Activated naive CD4-positive, alpha-beta T cell treated with anti-CD3 and anti-CD28 coated beads, Interleukin-2, amount 50 U/mL, for 72 hours (primary cell): ENCODE measurements at regions not wholly inside any gene's neighbourhood (a gene's known extent, or its start where the extent isn't known, plus 50 kb on each side); places are given as distances from the start of the nearest gene placed in this dataset.
"Not testable (repeated sequence)": the region's sequence is repeated elsewhere in the genome, so short reads cannot be mapped to it uniquely, and the experiment has no call there.

Experiments
- ATAC-seq, 2 donors: fragments of 150-1000 bp; cut with Tn5 transposase; 2 replicates each; pipeline ENCODE4 v1.10.0; 2021; ENCODE audit warnings: mild to moderate bottlenecking in 2 of 2, moderate library complexity in 2 of 2
- DNase-seq, 2 donors: peaks; one replicate each; pipeline ENCODE4 v3.0.0; 2021 to 2022; ENCODE audit warnings: low spot score in 2 of 2
- H3K27ac Mint-ChIP-seq, 2 donors: one replicate each; pipeline ENCODE4 v1.8.0; 2022; ENCODE audit warnings: mild to moderate bottlenecking in 2 of 2, mixed read lengths in 2 of 2
- H3K36me3 Mint-ChIP-seq, 2 donors: one replicate each; pipeline ENCODE4 v1.8.0; 2022; ENCODE audit warnings: mixed read lengths in 2 of 2
- H3K9me3 Mint-ChIP-seq, 2 donors: one replicate each; pipeline ENCODE4 v1.8.0; 2022; ENCODE audit warnings: mixed read lengths in 2 of 2

DNA sequence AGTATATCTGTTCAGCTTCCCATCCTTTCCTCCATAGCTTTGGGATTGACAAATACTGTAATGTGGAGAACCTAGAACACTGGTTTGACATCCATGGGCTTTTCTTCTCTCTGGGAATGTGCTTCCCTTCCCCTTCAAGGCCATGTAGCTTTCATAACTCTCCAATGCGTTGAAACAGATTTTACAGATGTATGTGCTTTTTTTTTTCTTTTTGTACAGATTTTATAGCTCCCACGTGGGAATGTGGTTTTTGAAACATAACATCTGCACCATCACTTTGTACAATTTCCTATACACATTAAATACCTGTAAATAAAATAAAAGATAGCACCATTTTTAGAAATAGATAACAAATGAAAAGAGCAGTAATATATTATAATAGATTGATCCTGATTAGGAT is 138.5 kb upstream of the TMPRSS15 start:
- Mint-ChIP-seq H3K36me3 (no peaks in the 10 kb centered on the region), H3K27ac (no peak overlapping the region), H3K9me3 (peaks cover 6 to 16% of the 10 kb centered on the region in 2 donors)
- no peak for DNase-seq
- no peak for ATAC-seq

GRCh38 chr21:18545908-18546307 is 142.3 kb upstream of the TMPRSS15 start:
- Mint-ChIP-seq H3K9me3 (peaks cover 4 to 5% of the 10 kb centered on the region in 2 donors), H3K36me3 (no peaks in the 10 kb centered on the region), H3K27ac (no peak overlapping the region)
- DNase-seq: no peak
- ATAC-seq: no peak

GRCh38 chr21:18547347-18547746 is 143.8 kb upstream of the TMPRSS15 start:
- no peak for ATAC-seq
- H3K27ac Mint-ChIP-seq: no peak overlapping the region
- H3K9me3 Mint-ChIP-seq: peaks cover 4 to 5% of the 10 kb centered on the region in 2 donors
- H3K36me3 Mint-ChIP-seq: no peaks in the 10 kb centered on the region
- DNase-seq: no peak

DNA sequence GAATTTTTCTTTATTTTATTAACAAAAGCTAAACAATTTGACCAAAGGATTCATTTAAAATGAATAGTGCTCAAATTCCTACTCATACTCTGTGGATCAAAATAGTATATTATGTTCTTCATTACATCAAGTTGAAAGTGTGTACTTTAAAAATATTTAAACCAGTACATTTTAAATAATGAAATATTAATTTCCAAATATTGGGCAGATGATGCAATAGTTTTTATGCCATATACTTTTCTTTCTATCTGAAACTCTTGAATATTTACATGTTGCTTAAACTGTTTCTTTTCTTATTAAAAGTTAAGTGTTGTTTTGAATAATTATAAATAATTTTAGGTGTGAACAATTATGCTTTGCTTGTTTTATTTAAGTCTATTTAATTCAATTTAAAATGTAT is 144.7 kb upstream of the TMPRSS15 start:
- no peak overlapping the region for H3K27ac Mint-ChIP-seq
- H3K9me3 Mint-ChIP-seq: peaks cover 4 to 5% of the 10 kb centered on the region in 2 donors
- DNase-seq: no peak
- ATAC-seq: no peak
- no peaks in the 10 kb centered on the region for H3K36me3 Mint-ChIP-seq

GRCh38 chr21:18549214-18549905 is 145.8 kb upstream of the TMPRSS15 start:
- no peak for DNase-seq
- ATAC-seq: no peak
- no peak overlapping the region for H3K27ac Mint-ChIP-seq
- peaks cover 7 to 10% of the 10 kb centered on the region in 2 donors for H3K9me3 Mint-ChIP-seq
- no peaks in the 10 kb centered on the region for H3K36me3 Mint-ChIP-seq

DNA sequence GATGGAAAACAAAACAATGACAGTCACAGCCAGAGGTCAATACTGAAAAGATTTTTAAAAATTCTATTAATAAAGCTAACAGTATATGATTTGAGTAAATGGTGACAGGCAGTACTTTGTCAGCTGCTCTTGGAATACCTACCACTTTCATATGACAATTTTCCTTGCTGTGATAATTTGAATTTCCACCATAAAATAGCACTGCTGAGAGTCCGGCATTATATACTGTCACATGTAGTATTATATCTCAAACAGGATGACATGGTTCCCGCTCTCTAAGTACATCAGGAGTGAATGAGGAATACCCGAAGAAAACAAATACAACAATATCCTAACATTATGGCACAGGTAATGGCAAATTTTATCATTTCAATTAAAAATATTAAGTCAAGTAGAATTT is 146.8 kb upstream of the TMPRSS15 start:
- no peak overlapping the region for H3K27ac Mint-ChIP-seq
- no peaks in the 10 kb centered on the region for H3K36me3 Mint-ChIP-seq
- H3K9me3 Mint-ChIP-seq: peaks cover 6 to 7% of the 10 kb centered on the region in 2 donors
- no peak for DNase-seq
- ATAC-seq: no peak

GRCh38 chr21:18553786-18554185 is 150.2 kb upstream of the TMPRSS15 start:
- H3K9me3 Mint-ChIP-seq: peaks cover 6 to 11% of the 10 kb centered on the region in 2 donors
- DNase-seq (no peak), ATAC-seq (no peak)
- H3K27ac Mint-ChIP-seq: no peak overlapping the region
- no peaks in the 10 kb centered on the region for H3K36me3 Mint-ChIP-seq

DNA sequence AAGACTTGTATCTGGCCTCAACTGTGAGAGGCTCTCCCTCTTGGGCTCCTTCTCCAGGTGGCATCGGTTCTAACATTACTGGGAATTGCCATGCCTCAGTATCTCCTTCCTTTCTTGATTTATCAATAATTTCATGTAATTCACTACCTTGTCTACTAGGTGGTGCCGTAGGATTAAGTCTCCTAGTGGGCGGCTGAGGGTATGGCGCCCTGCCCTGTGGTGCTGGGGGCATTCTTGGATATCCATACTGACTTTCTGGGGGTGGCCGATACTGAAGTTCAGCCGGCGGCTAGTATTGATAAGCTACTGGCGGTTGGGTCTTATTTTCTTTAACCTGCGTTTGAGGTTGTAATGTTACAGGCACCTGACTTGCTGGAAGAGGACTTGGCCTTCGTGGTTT is 164.2 kb upstream of the TMPRSS15 start:
- ATAC-seq, DNase-seq, H3K36me3 Mint-ChIP-seq, H3K9me3 Mint-ChIP-seq, H3K27ac Mint-ChIP-seq: not testable (repeated sequence)

GRCh38 chr21:18588001-18588662 is 184.5 kb upstream of the TMPRSS15 start:
- ATAC-seq: no peak
- H3K9me3 Mint-ChIP-seq: peaks cover 11 to 13% of the 10 kb centered on the region in 2 donors

DNA sequence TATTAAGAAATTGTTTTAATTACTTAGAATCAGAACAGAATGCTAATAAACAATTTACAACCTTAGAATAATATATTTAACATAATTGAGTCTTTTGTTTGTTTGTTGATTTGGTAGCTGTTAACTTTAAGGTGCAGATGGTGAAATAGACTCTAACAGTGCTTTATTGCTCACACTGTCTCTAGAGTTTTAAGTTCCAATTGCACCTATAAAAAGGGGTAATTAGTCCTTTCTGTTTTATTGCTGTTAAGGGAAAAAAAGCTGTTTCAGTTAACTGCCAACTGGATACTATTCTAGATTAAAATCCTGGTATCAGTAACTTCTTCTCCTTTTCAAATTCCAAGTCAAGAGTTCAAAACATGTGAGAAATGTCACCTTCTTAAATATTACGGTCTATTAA is 197.6 kb upstream of the TMPRSS15 start:
- peaks cover 10 to 11% of the 10 kb centered on the region in 2 donors for H3K9me3 Mint-ChIP-seq
- DNase-seq (no peak), ATAC-seq (no peak)
- no peak overlapping the region for H3K27ac Mint-ChIP-seq
- no peaks in the 10 kb centered on the region for H3K36me3 Mint-ChIP-seq

More at GRCh38 chr21:18588001-18588662, 184.5 kb upstream of the TMPRSS15 start:
- H3K27ac Mint-ChIP-seq: no peak overlapping the region
- H3K36me3 Mint-ChIP-seq: no peaks in the 10 kb centered on the region
- DNase-seq: no peak

GRCh38 chr21:18602711-18603110 is 199.1 kb upstream of the TMPRSS15 start:
- peaks cover 8 to 11% of the 10 kb centered on the region in 2 donors for H3K9me3 Mint-ChIP-seq
- H3K36me3 Mint-ChIP-seq: no peaks in the 10 kb centered on the region
- ATAC-seq (no peak), DNase-seq (no peak)
- H3K27ac Mint-ChIP-seq: no peak overlapping the region

DNA sequence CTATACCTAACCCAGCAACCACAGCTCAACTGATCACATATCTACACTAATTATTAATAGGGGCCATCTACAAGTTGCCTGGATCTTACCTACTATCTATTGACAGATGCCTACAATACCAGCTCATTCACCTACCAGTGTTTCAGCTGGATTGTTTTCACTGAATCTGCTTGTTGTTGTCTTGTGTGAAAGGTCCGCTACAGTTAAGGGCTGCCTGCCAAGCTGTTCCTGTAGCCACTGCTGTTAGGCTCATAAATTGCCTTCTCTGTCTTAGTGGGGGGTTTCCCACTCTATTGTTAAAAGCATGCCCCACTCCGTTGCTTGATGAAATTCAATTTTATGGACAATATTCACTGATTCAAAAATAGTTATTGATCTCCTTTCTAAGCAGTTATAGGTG is 199.7 kb upstream of the TMPRSS15 start:
- Mint-ChIP-seq H3K27ac (no peak overlapping the region), H3K36me3 (no peaks in the 10 kb centered on the region), H3K9me3 (peaks cover 5 to 11% of the 10 kb centered on the region in 2 donors)
- no peak for ATAC-seq
- no peak for DNase-seq

DNA sequence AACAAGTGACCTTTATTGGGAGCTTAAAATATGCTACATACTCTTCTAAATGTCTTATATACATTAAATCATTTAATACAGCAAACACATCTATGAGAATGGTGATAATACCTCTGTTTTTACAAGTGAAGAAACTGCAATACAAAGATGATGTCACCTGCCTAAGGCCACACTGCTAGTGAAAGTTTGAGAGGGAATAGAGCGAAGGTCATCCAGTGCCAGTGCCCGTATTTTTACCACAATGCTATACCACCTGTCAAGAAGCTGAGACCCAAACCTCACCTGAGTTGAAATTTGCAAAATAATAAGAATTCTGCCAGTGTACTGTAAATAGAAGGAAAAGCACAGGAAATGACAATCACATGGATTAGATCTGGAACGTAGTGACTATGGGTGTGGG is 200.4 kb upstream of the TMPRSS15 start:
- ATAC-seq (no peak), DNase-seq (no peak)
- no peak overlapping the region for H3K27ac Mint-ChIP-seq
- no peaks in the 10 kb centered on the region for H3K36me3 Mint-ChIP-seq
- peaks cover 5 to 8% of the 10 kb centered on the region in 2 donors for H3K9me3 Mint-ChIP-seq

DNA sequence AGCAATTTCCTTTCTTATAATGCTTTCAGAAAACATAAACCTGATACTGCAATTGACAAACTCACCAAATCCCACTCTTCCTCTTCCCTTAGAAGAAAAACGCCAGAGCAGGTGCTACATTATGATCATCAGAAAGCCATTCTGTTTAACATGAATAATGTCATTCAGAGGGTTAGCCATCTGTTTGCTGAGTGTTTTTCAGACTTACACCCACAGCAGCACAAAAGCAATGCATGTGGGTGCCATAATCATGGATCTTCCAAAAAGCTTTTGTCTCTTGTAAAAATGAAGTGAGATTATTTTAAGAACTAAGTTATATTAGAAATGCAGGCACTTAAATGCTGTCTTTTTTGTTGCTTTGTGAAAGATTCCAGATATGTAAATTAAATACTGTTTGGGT is 204.6 kb upstream of the TMPRSS15 start:
- ATAC-seq: no peak
- Mint-ChIP-seq H3K27ac (no peak overlapping the region), H3K36me3 (no peaks in the 10 kb centered on the region)

GRCh38 chr21:18614303-18614702 is 210.7 kb upstream of the TMPRSS15 start:
- ATAC-seq: no peak
- no peak overlapping the region for H3K27ac Mint-ChIP-seq
- H3K36me3 Mint-ChIP-seq: no peaks in the 10 kb centered on the region
- no peak for DNase-seq
- H3K9me3 Mint-ChIP-seq: peaks cover 0 to 4% of the 10 kb centered on the region in 2 donors

More for the DNA sequence above, 204.6 kb upstream of the TMPRSS15 start:
- DNase-seq: no peak
- peaks cover 0 to 5% of the 10 kb centered on the region in 2 donors for H3K9me3 Mint-ChIP-seq

- Mint-ChIP-seq H3K36me3 (no peaks in the 10 kb centered on the region), H3K27ac (no peak overlapping the region), H3K9me3 (peaks cover 0 to 4% of the 10 kb centered on the region in 2 donors)
- no peak for ATAC-seq
- DNase-seq: no peak
Observed at GRCh38 chr21:18617291-18617690, 213.7 kb upstream of the TMPRSS15 start.

DNA sequence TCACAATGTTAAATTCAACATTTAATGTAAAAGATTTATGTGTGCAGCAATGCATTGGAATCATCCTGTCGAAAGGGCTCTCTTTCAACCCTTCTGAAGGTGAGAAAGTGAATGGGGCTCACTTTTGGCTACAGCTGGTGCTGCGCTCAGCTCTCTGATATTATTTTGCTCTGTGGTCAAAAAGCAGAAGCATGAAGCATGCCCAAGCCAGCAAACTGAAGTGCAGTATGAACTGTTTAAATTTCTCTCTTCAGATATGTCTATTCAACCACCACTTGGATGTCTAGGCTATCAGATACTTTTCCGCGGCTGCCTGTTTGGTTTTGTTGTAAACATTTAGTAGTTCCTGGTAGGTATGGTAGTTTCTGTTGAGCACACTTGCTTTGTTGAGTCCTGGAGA is 216.9 kb upstream of the TMPRSS15 start:
- H3K27ac Mint-ChIP-seq: no peak overlapping the region
- no peaks in the 10 kb centered on the region for H3K9me3 Mint-ChIP-seq
- H3K36me3 Mint-ChIP-seq: no peaks in the 10 kb centered on the region
- ATAC-seq (no peak), DNase-seq (no peak)

DNA sequence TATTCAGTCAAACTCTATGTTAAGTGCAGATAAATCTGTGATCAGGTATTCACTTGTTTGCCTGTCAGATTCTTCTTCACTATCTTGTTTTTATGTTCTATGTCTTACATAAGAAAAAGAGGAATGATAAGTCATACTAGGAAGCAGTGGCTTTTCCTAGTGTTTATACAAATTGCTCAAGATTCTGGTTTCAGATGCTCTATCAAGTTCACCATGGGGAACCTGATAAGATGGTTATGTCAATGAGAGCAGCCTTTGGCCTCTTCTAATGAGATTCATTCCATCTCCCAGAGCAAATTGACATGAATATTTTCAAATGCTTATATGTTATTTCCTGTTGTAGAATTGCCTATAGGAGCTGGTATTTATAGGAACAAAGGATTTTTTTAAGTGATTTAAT is 218.8 kb upstream of the TMPRSS15 start:
- no peaks in the 10 kb centered on the region for H3K36me3 Mint-ChIP-seq
- no peaks in the 10 kb centered on the region for H3K9me3 Mint-ChIP-seq
- ATAC-seq (no peak), DNase-seq (no peak)
- H3K27ac Mint-ChIP-seq: no peak overlapping the region
